HepG2 (cell line): ENCODE measurements at regions not wholly inside any gene's neighbourhood (a gene's known extent, or its start where the extent isn't known, plus 50 kb on each side); places are given as distances from the start of the nearest gene placed in this dataset.

ENCODE experiments used
- ATF1 ChIP-seq: IDR thresholded peaks from 2 replicates; pipeline ENCODE4 v1.6.1; 2016; ENCODE audit warnings: mild to moderate bottlenecking, control low read depth
- CBX5 ChIP-seq: sonication (generic); formaldehyde crosslinking; IDR thresholded peaks from 2 replicates; pipeline ENCODE4 v1.4.0; 2020; ENCODE audit warnings: missing genetic modification reagents, borderline replicate concordance
- CTCF ChIP-seq: sonication (generic); formaldehyde crosslinking; IDR thresholded peaks from 2 replicates; pipeline ENCODE4 v1.5.0; 2020; ENCODE audit warnings: mild to moderate bottlenecking, missing genetic modification reagents, moderate library complexity
- EZH2 ChIP-seq: conservative IDR thresholded peaks from 2 replicates; pipeline ENCODE4 v1.6.1; 2012; ENCODE audit warnings: mild to moderate bottlenecking, low read depth, low read length, moderate library complexity
- KDM1A ChIP-seq: IDR thresholded peaks from 2 replicates; pipeline ENCODE4 v1.6.1; 2016; ENCODE audit warnings: missing compliant biosample characterization
- PLRG1 ChIP-seq: fragments of 450-650 bp; conservative IDR thresholded peaks from 2 replicates; pipeline ENCODE4 v1.6.1; 2016
- POLR2A ChIP-seq, 2 experiments: IDR thresholded peaks; 2 replicates each; pipeline ENCODE4 v1.6.1; 2011; ENCODE audit warnings: low read depth in 2 of 2, low read length in 2 of 2, mild to moderate bottlenecking in 1 of 2, moderate library complexity in 1 of 2; ENCODE audit not compliant: insufficient read depth in 1 of 2
- TARDBP ChIP-seq: sonication (generic); formaldehyde crosslinking; IDR thresholded peaks from 2 replicates; pipeline ENCODE4 v1.8.0; 2022; ENCODE audit warnings: mild to moderate bottlenecking, missing genetic modification reagents
- ZNF615 ChIP-seq: sonication (generic); formaldehyde crosslinking; IDR thresholded peaks from 2 replicates; pipeline ENCODE4 v1.5.0; 2020; ENCODE audit warnings: mild to moderate bottlenecking, missing genetic modification reagents, borderline replicate concordance

DNA sequence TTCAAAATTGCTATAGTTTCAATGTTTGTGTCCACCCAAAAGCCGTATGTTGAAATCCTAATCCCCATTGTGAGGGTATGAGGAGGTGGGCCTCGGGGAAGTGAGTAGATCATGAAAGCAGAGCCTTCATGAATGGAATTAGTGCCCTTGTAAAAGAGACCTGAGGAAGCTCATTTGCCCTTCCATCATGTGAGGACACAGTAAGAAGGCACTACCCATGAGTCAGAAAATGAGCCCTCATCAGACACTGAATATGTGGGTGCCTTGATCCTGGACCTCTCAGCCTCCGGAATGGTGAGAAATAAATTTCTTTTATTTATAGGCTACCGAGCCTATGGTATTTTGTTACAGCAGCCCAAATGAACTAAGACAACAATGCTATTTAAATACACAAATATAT, 57.7 kb upstream of the EFHC2 start:
- no peak for TF ChIP-seq CBX5
- TF ChIP-seq EZH2, result no peak
- no peak for TF ChIP-seq PLRG1
- no peak for TF ChIP-seq CTCF (CRISPR knock-in tag)
- TF ChIP-seq POLR2A (IDR thresholded peaks at IDR 0.05; ENCODE audit: insufficient read depth in 1 of 2, low read depth in 2 of 2, low read length in 2 of 2), result no peak
- TF ChIP-seq TARDBP (CRISPR knock-in tag), result no peak
- no peak for TF ChIP-seq ZNF615 (CRISPR knock-in tag)
- no peak for TF ChIP-seq KDM1A (CRISPR knock-in tag)
- TF ChIP-seq ATF1 (CRISPR knock-in tag), result no peak
